ENCODE measurements at regions not wholly inside any gene's neighbourhood (a gene's known extent, or its start where the extent isn't known, plus 50 kb on each side); places are given as distances from the start of the nearest gene placed in this dataset.

DNA sequence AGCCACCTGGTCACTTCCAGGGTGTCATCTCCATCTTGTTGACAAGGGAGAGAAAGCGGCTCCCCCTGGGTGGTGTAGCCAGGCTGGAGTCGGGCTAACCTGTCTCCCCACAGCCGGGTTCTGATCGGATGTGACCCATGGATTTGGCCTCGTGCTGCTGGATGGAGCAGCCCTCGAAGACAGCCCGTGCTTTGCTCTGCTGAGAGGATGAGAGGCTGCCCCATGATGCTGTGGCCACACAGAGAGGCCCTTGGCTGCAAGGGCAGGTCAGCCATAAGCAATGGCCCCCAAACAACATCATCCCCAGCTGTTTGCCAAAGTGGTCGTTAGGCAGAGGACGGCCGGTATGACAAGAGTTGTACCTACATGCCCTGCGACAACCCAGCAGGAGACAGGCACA lies 106.6 kb downstream of the HMX1 start:
- TF ChIP-seq, protein P1, sequence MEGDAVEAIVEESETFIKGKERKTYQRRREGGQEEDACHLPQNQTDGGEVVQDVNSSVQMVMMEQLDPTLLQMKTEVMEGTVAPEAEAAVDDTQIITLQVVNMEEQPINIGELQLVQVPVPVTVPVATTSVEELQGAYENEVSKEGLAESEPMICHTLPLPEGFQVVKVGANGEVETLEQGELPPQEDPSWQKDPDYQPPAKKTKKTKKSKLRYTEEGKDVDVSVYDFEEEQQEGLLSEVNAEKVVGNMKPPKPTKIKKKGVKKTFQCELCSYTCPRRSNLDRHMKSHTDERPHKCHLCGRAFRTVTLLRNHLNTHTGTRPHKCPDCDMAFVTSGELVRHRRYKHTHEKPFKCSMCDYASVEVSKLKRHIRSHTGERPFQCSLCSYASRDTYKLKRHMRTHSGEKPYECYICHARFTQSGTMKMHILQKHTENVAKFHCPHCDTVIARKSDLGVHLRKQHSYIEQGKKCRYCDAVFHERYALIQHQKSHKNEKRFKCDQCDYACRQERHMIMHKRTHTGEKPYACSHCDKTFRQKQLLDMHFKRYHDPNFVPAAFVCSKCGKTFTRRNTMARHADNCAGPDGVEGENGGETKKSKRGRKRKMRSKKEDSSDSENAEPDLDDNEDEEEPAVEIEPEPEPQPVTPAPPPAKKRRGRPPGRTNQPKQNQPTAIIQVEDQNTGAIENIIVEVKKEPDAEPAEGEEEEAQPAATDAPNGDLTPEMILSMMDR (optimal IDR thresholded peaks at IDR 0.05 in 1 of 3, IDR thresholded peaks at IDR 0.05 in 1 of 3, conservative IDR thresholded peaks at IDR 0.05 in 1 of 3; ENCODE audit: extremely low read depth in 1 of 3, insufficient read depth in 2 of 3, low read length in 3 of 3) = no peak
- TF ChIP-seq EZH2 (IDR thresholded peaks at IDR 0.05; ENCODE audit: low read length) = no peak
